NCI-H69 (cell line): ENCODE measurements at regions not wholly inside any gene's neighbourhood (a gene's known extent, or its start where the extent isn't known, plus 50 kb on each side); places are given as distances from the start of the nearest gene placed in this dataset.
"Not testable (repeated sequence)": the region's sequence is repeated elsewhere in the genome, so short reads cannot be mapped to it uniquely, and the experiment has no call there.

Source experiments
- DNase-seq: peaks from one replicate; lab custom pipeline; 2025; lab: John Stamatoyannopoulos, UW

DNA sequence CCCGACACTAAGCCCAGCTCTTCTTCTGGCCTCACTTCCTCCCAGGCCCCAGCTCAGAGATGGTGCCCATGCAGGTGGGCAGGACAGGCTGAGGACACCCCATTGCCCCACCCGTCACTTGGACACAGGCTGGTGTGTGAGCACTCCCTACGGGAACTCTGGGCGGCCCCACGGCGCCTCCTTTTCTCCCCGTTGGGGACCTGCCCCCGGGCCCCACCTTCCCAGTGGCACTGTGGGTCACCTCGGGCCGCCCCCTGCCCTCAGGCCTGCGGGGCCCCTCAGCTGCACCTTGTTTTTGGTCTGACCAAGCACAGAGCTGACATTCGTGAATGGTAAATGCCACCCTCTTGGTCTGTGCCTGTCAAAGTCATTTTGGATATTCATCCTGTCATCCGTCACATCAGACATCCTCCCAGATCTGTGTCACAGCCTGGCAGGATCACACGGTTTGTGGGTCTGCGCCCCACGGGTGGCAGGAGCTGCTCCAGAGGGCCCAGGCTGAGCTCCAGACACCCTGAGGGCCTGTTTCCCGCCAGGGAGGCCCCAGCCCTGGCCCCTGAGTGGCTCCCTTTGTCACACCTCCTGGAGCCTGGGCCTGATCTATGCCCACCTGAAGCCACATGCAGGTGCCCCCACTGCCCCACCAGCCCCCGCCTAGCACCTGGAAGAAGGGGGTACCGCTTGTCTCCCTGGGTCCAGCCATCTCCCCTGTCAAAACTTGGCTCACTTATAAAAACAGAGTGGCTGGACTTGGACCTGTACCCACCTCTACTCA, 1188.5 kb downstream of the BRD1 start:
- peak; percentile 33 for DNase-seq

GRCh38 chr22:48637231-48637630, 1190.4 kb downstream of the BRD1 start:
- DNase-seq: peak; percentile 33

GRCh38 chr22:48636746-48637145, 1190.9 kb downstream of the BRD1 start:
- DNase-seq: peak; percentile 33

DNA sequence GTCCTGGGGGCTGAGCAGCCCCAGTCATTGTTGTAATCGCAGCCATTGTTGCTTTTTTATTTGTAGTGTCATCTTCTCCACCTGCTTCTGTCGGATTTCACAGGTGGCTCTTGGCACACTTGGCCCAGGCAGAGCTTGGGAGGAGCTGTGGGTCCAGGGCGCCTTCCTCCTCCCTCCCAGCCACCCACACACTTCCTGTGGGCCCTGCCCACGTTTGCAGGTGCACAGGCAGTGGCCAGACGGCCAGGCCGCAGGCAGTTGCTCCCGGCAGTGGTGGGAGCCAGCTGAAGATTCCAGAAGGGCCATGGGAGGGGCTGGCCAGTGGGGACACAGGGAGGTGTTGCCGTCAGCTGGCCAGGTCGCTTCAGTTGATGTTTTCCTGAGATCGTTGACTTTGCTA, 1191.9 kb downstream of the BRD1 start:
- peak; percentile 87 for DNase-seq

DNA sequence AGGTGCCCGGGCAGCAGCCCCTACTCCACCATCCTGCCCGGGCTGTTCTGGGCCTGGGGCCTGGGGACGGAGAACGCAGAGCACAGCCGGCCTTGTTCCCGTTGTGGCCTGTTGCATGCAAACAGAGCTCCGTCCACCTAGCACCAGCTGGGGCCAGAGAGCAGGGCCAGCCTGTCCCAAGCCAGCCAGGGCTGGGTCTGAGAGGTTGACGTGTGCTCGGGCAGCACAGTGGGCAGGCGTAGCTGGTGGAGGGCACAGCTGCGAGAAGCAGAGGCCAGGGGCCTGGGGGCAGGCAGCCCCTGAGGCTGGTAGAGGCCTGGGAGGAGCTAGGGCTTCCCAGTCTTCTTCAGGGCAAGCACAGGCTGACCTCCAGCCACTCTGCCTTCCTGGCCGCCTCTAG, 1192.6 kb downstream of the BRD1 start:
- DNase-seq: peak; percentile 17

GRCh38 chr22:48633996-48634836, 1193.5 kb downstream of the BRD1 start:
- no peak for DNase-seq

- DNase-seq: no peak
These were observed 1194.9 kb downstream of the BRD1 start for GRCh38 chr22:48632646-48633246.

GRCh38 chr22:48631288-48631863, 1196.3 kb downstream of the BRD1 start:
- no peak for DNase-seq

- DNase-seq: no peak
These were observed 1196.8 kb downstream of the BRD1 start for GRCh38 chr22:48630848-48631247.

- peak; percentile 91 for DNase-seq
These were observed 1197.3 kb downstream of the BRD1 start for GRCh38 chr22:48630433-48630754.

GRCh38 chr22:48629631-48630432, 1197.8 kb downstream of the BRD1 start:
- DNase-seq: peak; percentile 54

DNA sequence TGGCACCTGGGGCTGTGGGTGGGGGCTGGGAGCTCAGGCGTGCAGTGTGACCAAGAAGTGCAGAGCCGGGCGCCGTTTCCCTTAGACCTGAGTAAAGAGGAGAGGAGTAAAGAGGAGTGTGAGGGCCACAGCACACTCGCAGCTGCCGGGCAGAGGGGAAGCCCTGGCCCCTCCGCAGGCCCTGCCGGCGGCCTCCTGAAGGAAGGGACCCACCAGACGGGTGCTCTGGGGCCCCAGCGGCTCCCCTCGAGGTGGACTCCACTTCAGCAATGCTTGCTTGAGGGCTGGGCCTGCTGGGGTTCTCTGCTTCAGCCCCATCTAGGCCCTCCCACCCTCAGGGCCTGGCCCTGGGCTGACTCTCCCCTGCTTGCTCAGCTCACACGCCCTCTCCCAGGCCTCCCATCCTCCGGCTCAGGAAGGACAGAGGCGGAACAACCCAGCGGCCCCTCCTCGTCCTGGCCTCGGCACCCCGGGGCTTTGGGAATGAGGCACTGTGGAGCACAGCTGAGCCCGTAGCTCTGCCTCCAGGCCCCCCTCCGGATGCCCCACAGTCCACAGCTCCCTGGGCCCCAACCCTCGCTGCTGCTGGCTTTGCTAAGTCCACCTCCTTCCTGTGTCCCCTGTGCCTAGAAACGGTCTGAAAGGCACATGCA, 1198.7 kb downstream of the BRD1 start:
- DNase-seq: peak; percentile 72

GRCh38 chr22:48627966-48628365, 1199.7 kb downstream of the BRD1 start:
- no peak for DNase-seq

DNA sequence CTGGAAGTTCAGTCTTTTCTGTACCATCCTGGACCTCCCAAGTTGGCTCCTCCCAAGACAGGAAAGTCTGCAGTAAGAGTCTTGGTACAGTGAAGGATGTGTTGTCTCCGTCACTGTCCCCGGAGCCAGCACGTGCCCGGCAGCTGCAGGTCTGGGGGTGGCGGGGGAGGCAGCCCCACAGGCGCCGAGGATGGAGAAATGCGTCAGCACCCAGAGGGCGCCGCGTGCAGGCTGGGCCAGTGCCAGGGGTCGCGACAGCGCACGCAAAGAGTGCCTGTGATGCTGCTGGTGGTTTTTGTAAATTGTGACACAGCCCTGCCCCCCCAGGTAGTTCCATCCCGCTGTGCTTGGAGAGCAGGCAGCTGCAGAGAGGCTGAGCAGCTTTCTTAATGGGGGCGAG, 1200.5 kb downstream of the BRD1 start:
- DNase-seq: peak; percentile 54

DNA sequence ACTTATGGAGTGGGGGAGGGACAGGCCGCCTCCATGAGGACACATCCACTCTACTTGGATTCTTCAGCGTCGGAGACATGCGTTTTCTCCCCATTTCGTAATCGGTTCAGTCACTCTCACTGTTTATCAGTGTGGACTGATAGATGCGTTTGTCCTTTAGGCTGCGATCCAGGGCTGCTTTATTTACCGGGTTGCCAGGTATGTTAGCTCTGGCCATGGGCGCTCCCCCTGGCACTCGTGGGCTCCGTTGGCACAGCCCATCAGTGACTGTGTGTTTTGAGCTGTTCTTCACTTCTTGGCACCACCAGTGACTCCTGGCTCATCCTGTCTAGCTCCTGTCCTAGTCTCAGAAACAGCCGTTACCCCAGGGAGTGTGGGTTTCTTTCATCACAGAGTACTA, 1203.3 kb downstream of the BRD1 start:
- DNase-seq: no peak

GRCh38 chr22:48622891-48623545, 1204.7 kb downstream of the BRD1 start:
- DNase-seq: no peak

- no peak for DNase-seq
These were observed 1206.6 kb downstream of the BRD1 start for GRCh38 chr22:48621085-48621484.

DNA sequence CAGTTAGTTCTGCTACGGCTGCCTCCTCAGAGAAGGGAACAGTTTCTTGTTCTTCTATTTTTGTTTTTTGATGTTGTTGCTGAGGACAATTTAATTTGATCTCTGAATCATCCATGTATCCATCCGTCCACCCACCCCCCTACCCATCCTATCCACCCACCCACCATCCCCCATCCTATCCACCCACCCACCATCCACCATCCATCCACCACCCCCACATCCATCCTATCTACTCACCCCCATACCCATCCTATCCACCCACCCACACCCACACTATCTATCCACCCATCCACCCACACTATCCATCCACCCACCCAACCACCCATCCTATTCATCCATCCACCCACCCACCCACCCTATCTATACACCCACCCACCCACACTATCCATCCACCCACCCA, 1207.2 kb downstream of the BRD1 start:
- DNase-seq: not testable (repeated sequence)

DNA sequence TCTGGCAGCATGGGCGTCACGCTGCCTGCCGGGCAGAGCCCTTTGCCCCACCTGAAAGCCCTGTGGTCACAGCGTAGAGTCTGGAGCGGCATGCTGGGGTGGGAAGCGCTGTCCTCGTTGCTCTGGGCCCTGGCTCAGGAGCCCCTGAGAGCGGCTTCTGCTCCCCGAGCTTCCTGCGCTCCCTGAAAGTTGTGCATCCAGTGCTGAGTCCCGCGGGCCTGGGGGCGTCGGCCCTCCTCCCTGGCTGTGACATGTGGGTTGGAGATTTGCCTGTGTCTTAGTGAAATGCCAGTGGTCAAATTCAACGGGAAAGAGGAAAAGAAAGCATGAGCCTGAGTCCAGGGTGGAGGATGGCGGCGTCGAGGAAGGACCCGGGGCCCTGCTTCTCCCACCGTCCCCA, 1208.0 kb downstream of the BRD1 start:
- no peak for DNase-seq

GRCh38 chr22:48618326-48618725, 1209.3 kb downstream of the BRD1 start:
- no peak for DNase-seq

GRCh38 chr22:48616656-48617055, 1211.0 kb downstream of the BRD1 start:
- no peak for DNase-seq
